ENCODE measurements at regions not wholly inside any gene's neighbourhood (a gene's known extent, or its start where the extent isn't known, plus 50 kb on each side); places are given as distances from the start of the nearest gene placed in this dataset.

GRCh38 chr10:37728830-37729229, 128.6 kb downstream of the ZNF248 start:
- no peak for DNase-seq
- no peaks in the 10 kb centered on the region for H3K4me1 Mint-ChIP-seq
- no peaks in the 10 kb centered on the region for H3K27me3 ChIP-seq (ENCODE audit: insufficient read depth, low read length)
- no peak overlapping the region for H3K18ac ChIP-seq (ENCODE audit: insufficient read length, low read depth, low read length)
- H4K91ac ChIP-seq (ENCODE audit: insufficient read length, low read depth, low read length), result no peak overlapping the region
- H3K4me1 ChIP-seq (ENCODE audit: insufficient read depth, low read length), result no peaks in the 10 kb centered on the region
- no peak overlapping the region for H2BK15ac ChIP-seq (ENCODE audit: low read depth, low read length)
- H3K4ac ChIP-seq (ENCODE audit: low read depth, low read length), result no peak overlapping the region
- no peak overlapping the region for H3K9ac ChIP-seq (ENCODE audit: extremely low read depth, insufficient read length, low read length)
- H3K27ac Mint-ChIP-seq, result no peak overlapping the region
- H3K79me2 ChIP-seq (ENCODE audit: insufficient read depth, low read length), result no peaks in the 10 kb centered on the region
- no peaks in the 10 kb centered on the region for H3K23me2 ChIP-seq (ENCODE audit: insufficient read length, low read depth, low read length, poor library complexity, severe bottlenecking)
- H3K23ac ChIP-seq (ENCODE audit: insufficient read length, low read depth, low read length), result no peak overlapping the region
- no peaks in the 10 kb centered on the region; the same call in 1 of the 2 replicates for H3K27me3 Mint-ChIP-seq (ENCODE audit: low read depth)
- no peak overlapping the region for H2BK120ac ChIP-seq (ENCODE audit: low read depth, low read length, poor library complexity, severe bottlenecking)
- H2AFZ ChIP-seq (ENCODE audit: low read length), result no peak overlapping the region
- no peak overlapping the region for H3K4me3 Mint-ChIP-seq
- H3K56ac ChIP-seq (ENCODE audit: insufficient read length, low read depth, low read length), result no peak overlapping the region
- no peak overlapping the region for H4K8ac ChIP-seq (replicated peaks; ENCODE audit: insufficient read length, low read depth, low read length)
- H3K79me1 ChIP-seq (ENCODE audit: insufficient read depth, low read depth, low read length, poor library complexity, severe bottlenecking), result no peaks in the 10 kb centered on the region
- H3K14ac ChIP-seq (ENCODE audit: insufficient read depth, low read length), result no peak overlapping the region
- H3K9me3 Mint-ChIP-seq, result peaks cover 77 to 90% of the 10 kb centered on the region in 2 experiments
- H2AK5ac ChIP-seq (ENCODE audit: insufficient read length, low read length), result no peak overlapping the region
- no peaks in the 10 kb centered on the region for H4K20me1 ChIP-seq (ENCODE audit: control insufficient read depth, insufficient read depth, insufficient read length)
- no peak overlapping the region for H3K27ac ChIP-seq (ENCODE audit: insufficient read length, low read depth, low read length)
- no peak for TF ChIP-seq CTCF (conservative IDR thresholded peaks at IDR 0.05)
- H2BK5ac ChIP-seq (ENCODE audit: insufficient read length, low read length), result no peak overlapping the region
- peaks cover 10% of the 10 kb centered on the region for H3K9me3 ChIP-seq (ENCODE audit: control insufficient read depth, low read depth, low read length)
- no peak overlapping the region for H4K5ac ChIP-seq (ENCODE audit: insufficient read length, low read depth, low read length)
- H3K4me2 ChIP-seq (ENCODE audit: insufficient read depth, insufficient read length, low read length), result no peak overlapping the region
- H3T11ph ChIP-seq (ENCODE audit: low read length), result no peak overlapping the region
- peaks cover 10 to 27% (median 10%) of the 10 kb centered on the region in 3 experiments; a peak in 5 of 7 replicates for H3K36me3 Mint-ChIP-seq (ENCODE audit: insufficient read depth in 1 of 3, low read depth in 3 of 3)
- H2BK20ac ChIP-seq (ENCODE audit: low read depth, low read length, poor library complexity, severe bottlenecking), result no peak overlapping the region
- no peak overlapping the region for H2BK12ac ChIP-seq (ENCODE audit: insufficient read length, low read depth, low read length)
- WGBS (ENCODE audit: extremely low coverage, insufficient read length, low lambda C conversion rate), result no CpG with 5 or more reads among the region's 5 CpGs

Measured in H9 (cell line).